ENCODE measurements at regions not wholly inside any gene's neighbourhood (a gene's known extent, or its start where the extent isn't known, plus 50 kb on each side); places are given as distances from the start of the nearest gene placed in this dataset.

GRCh38 chr2:223260681-223261080 lies 208.7 kb downstream of the KCNE4 start:
- Histone ChIP-seq H3K27me3 (ENCODE audit: control insufficient read depth, insufficient read depth, low read length) (no peaks in the 10 kb centered on the region), H3K27ac (ENCODE audit: low read length) (no peak overlapping the region), H3K4me3 (ENCODE audit: low read length) (no peak overlapping the region), H3K9me3 (ENCODE audit: control insufficient read depth, insufficient read depth, low read length) (no peaks in the 10 kb centered on the region), H3K4me1 (ENCODE audit: control insufficient read depth, insufficient read depth, low read length) (no peaks in the 10 kb centered on the region), H3K36me3 (ENCODE audit: control insufficient read depth, insufficient read depth, low read length) (no peaks in the 10 kb centered on the region)
- no peak for TF ChIP-seq CTCF (IDR thresholded peaks at IDR 0.05)
- peaks cover 11 to 13% of the 10 kb centered on the region in 2 donors for H3K9me3 Mint-ChIP-seq
- intact Hi-C loops (cut with micrococcal nuclease): no loop called here
- H3K27ac Mint-ChIP-seq: no peak overlapping the region
- ATAC-seq (no peak), DNase-seq (no peak)
- H3K36me3 Mint-ChIP-seq: no peaks in the 10 kb centered on the region
- no peaks in the 10 kb centered on the region for H3K4me1 Mint-ChIP-seq
- H3K4me3 Mint-ChIP-seq: no peak overlapping the region
- 67% methylated on average over 1 of the region's 2 CpGs for WGBS (ENCODE audit: insufficient coverage)
- no peaks in the 10 kb centered on the region for H3K27me3 Mint-ChIP-seq (ENCODE audit: low read depth in 2 of 2)

GRCh38 chr2:223262946-223263345 lies 211.0 kb downstream of the KCNE4 start:
- H3K36me3 Mint-ChIP-seq: no peaks in the 10 kb centered on the region
- DNase-seq (no peak), ATAC-seq (no peak)
- Histone ChIP-seq H3K36me3 (ENCODE audit: control insufficient read depth, insufficient read depth, low read length) (no peaks in the 10 kb centered on the region), H3K27ac (ENCODE audit: low read length) (no peak overlapping the region), H3K27me3 (ENCODE audit: control insufficient read depth, insufficient read depth, low read length) (no peaks in the 10 kb centered on the region), H3K4me3 (ENCODE audit: low read length) (no peak overlapping the region), H3K9me3 (ENCODE audit: control insufficient read depth, insufficient read depth, low read length) (no peaks in the 10 kb centered on the region), H3K4me1 (ENCODE audit: control insufficient read depth, insufficient read depth, low read length) (no peaks in the 10 kb centered on the region)
- H3K4me1 Mint-ChIP-seq: no peaks in the 10 kb centered on the region
- no peak overlapping the region for H3K27ac Mint-ChIP-seq
- no peaks in the 10 kb centered on the region for H3K27me3 Mint-ChIP-seq (ENCODE audit: low read depth in 2 of 2)
- H3K4me3 Mint-ChIP-seq: no peak overlapping the region
- intact Hi-C loops (cut with micrococcal nuclease): no loop called here
- peaks cover 4 to 6% of the 10 kb centered on the region in 2 donors for H3K9me3 Mint-ChIP-seq
- 49% methylated on average over 6 of the region's 6 CpGs for WGBS (ENCODE audit: insufficient coverage)
- TF ChIP-seq CTCF (IDR thresholded peaks at IDR 0.05): no peak

GRCh38 chr2:223264541-223265193 lies 212.7 kb downstream of the KCNE4 start:
- Histone ChIP-seq H3K4me3 (ENCODE audit: low read length) (no peak overlapping the region), H3K27me3 (ENCODE audit: control insufficient read depth, insufficient read depth, low read length) (no peaks in the 10 kb centered on the region), H3K4me1 (ENCODE audit: control insufficient read depth, insufficient read depth, low read length) (no peaks in the 10 kb centered on the region), H3K9me3 (ENCODE audit: control insufficient read depth, insufficient read depth, low read length) (no peaks in the 10 kb centered on the region), H3K27ac (ENCODE audit: low read length) (no peak overlapping the region), H3K36me3 (ENCODE audit: control insufficient read depth, insufficient read depth, low read length) (no peaks in the 10 kb centered on the region)
- intact Hi-C loops (cut with micrococcal nuclease): no loop called here
- no peak overlapping the region for H3K4me3 Mint-ChIP-seq
- H3K4me1 Mint-ChIP-seq: no peaks in the 10 kb centered on the region
- no peak for TF ChIP-seq CTCF (IDR thresholded peaks at IDR 0.05)
- H3K27ac Mint-ChIP-seq: no peak overlapping the region
- ATAC-seq (no peak), DNase-seq (no peak)
- peaks cover 2 to 9% of the 10 kb centered on the region in 2 donors for H3K9me3 Mint-ChIP-seq
- no peaks in the 10 kb centered on the region for H3K36me3 Mint-ChIP-seq
- WGBS (ENCODE audit: insufficient coverage): 83% methylated on average over 2 of the region's 2 CpGs
- no peaks in the 10 kb centered on the region for H3K27me3 Mint-ChIP-seq (ENCODE audit: low read depth in 2 of 2)
